GM12878 (cell line): ENCODE measurements at regions not wholly inside any gene's neighbourhood (a gene's known extent, or its start where the extent isn't known, plus 50 kb on each side); places are given as distances from the start of the nearest gene placed in this dataset.

ENCODE experiments used
- EGR1 ChIP-seq, 2 experiments: IDR thresholded peaks; 1 replicate in 1 of 2; 2 replicates in 1 of 2; pipeline ENCODE4 v1.6.1; 2011 to 2012; ENCODE audit warnings: low read depth in 2 of 2, low read length in 2 of 2, borderline replicate concordance in 1 of 2, mild to moderate bottlenecking in 1 of 2, moderate library complexity in 1 of 2
- HDAC6 ChIP-seq: fragments of 200-600 bp; sonication (generic); IDR thresholded peaks from one replicate; pipeline ENCODE4 v1.8.0; 2017; ENCODE audit warnings: antibody characterized with exemption; ENCODE audit not compliant: unreplicated experiment

- TF ChIP-seq HDAC6 (no peak), EGR1 (IDR thresholded peaks at IDR 0.05; ENCODE audit: borderline replicate concordance in 1 of 2, low read depth in 2 of 2, low read length in 2 of 2) (no peak)
These were observed 236.2 kb downstream of the IRX2 start for GRCh38 chr5:2515180-2515764.
